Stimulated activated CD8-positive, alpha-beta memory T cell treated with anti-CD3 and anti-CD28 coated beads, Interleukin-15, amount 100 ng/mL, for 4 hours (primary cell): ENCODE measurements at regions not wholly inside any gene's neighbourhood (a gene's known extent, or its start where the extent isn't known, plus 50 kb on each side); places are given as distances from the start of the nearest gene placed in this dataset.
A peak's percentile ranks its signal among the peaks of the same experiment; 100 is the strongest.
"Not testable (repeated sequence)": the region's sequence is repeated elsewhere in the genome, so short reads cannot be mapped to it uniquely, and the experiment has no call there.

ENCODE experiments used
- DNase-seq, 2 donors: peaks; one replicate each; pipeline ENCODE4 v3.0.0-alpha.2; 2020; ENCODE audit warnings: low read depth in 2 of 2

GRCh38 chr4:177242651-177243286, 66.9 kb upstream of the NEIL3 start:
- no peak for DNase-seq

GRCh38 chr4:177246641-177247584, 62.8 kb upstream of the NEIL3 start:
- no peak for DNase-seq

- DNase-seq, result peak in 1 of 2 donors; percentile 4
Observed at GRCh38 chr4:177250056-177250696, 59.5 kb upstream of the NEIL3 start.

GRCh38 chr4:177251237-177251636, 58.4 kb upstream of the NEIL3 start:
- no peak for DNase-seq

- DNase-seq, result no peak
Observed at GRCh38 chr4:177255359-177255758, 54.3 kb upstream of the NEIL3 start.

- DNase-seq, result no peak
Observed at GRCh38 chr4:177256950-177257349, 52.7 kb upstream of the NEIL3 start.

- not testable (repeated sequence) for DNase-seq
Observed at GRCh38 chr4:177259466-177259865, 50.2 kb upstream of the NEIL3 start.
